GM23338 (cell line): ENCODE measurements at regions not wholly inside any gene's neighbourhood (a gene's known extent, or its start where the extent isn't known, plus 50 kb on each side); places are given as distances from the start of the nearest gene placed in this dataset.
A peak's percentile ranks its signal among the peaks of the same experiment; 100 is the strongest.

ENCODE experiments used
- ATAC-seq: fragments of 200-7000 bp; cut with Tn5 transposase; 3 replicates; pipeline ENCODE4 v1.9.1; 2020
- DNase-seq: peaks from one replicate; pipeline ENCODE4 v3.0.0-alpha.2; 2015; ENCODE audit warnings: low spot score
- H2AFZ ChIP-seq: fragments of 200-600 bp; sonication (generic); 2 replicates; pipeline ENCODE4 v1.8.0; 2016; ENCODE audit warnings: antibody characterized with exemption, mild to moderate bottlenecking, moderate library complexity
- H3F3A ChIP-seq: fragments of 200-600 bp; sonication (generic); replicated peaks from 2 replicates; pipeline ENCODE4 v1.8.0; 2017; ENCODE audit warnings: antibody characterized with exemption, mixed run types, low read depth
- H3K27ac ChIP-seq: fragments of 200-600 bp; sonication (generic); 2 replicates; pipeline ENCODE4 v1.6.1; 2016; ENCODE audit warnings: low read depth
- H3K27me3 ChIP-seq: fragments of 200-600 bp; sonication (generic); 2 replicates; pipeline ENCODE4 v1.8.0; 2016; ENCODE audit warnings: mild to moderate bottlenecking, mixed run types, moderate library complexity; ENCODE audit not compliant: insufficient read depth
- H3K36me3 ChIP-seq: fragments of 200-600 bp; sonication (generic); 2 replicates; pipeline ENCODE4 v1.8.0; 2016; ENCODE audit warnings: mild to moderate bottlenecking; ENCODE audit not compliant: insufficient read depth
- H3K4me1 ChIP-seq: fragments of 200-600 bp; sonication (generic); 2 replicates; pipeline ENCODE4 v1.8.0; 2016; ENCODE audit warnings: mild to moderate bottlenecking, moderate library complexity; ENCODE audit not compliant: insufficient read depth
- H3K4me2 ChIP-seq: fragments of 200-600 bp; sonication (generic); 2 replicates; pipeline ENCODE4 v1.7.1; 2017; ENCODE audit warnings: mixed run types
- H3K4me3 ChIP-seq: fragments of 200-600 bp; sonication (generic); 2 replicates; pipeline ENCODE4 v1.6.1; 2016; ENCODE audit warnings: mixed run types
- H3K79me2 ChIP-seq: fragments of 200-600 bp; sonication (generic); replicated peaks from 2 replicates; pipeline ENCODE4 v1.8.0; 2017; ENCODE audit warnings: mild to moderate bottlenecking; ENCODE audit not compliant: insufficient read depth
- H3K9me2 ChIP-seq: fragments of 200-600 bp; sonication (generic); 2 replicates; pipeline ENCODE4 v1.8.0; 2017; ENCODE audit not compliant: insufficient read depth
- H4K20me1 ChIP-seq: fragments of 200-600 bp; sonication (generic); replicated peaks from 2 replicates; pipeline ENCODE4 v1.8.0; 2017; ENCODE audit warnings: mild to moderate bottlenecking; ENCODE audit not compliant: insufficient read depth
- H3K27ac Mint-ChIP-seq: 2 replicates; pipeline ENCODE4 v1.8.0; 2020; ENCODE audit warnings: inconsistent platforms, mild to moderate bottlenecking, moderate library complexity, mixed read lengths
- H3K27me3 Mint-ChIP-seq: 3 replicates; pipeline ENCODE4 v1.8.0; 2022; ENCODE audit warnings: low read depth, mild to moderate bottlenecking, moderate library complexity, mixed read lengths, inconsistent platforms; ENCODE audit not compliant: insufficient read depth, poor library complexity
- H3K36me3 Mint-ChIP-seq: 3 replicates; pipeline ENCODE4 v1.8.0; 2021; ENCODE audit warnings: low read depth, mild to moderate bottlenecking, inconsistent platforms, moderate library complexity, mixed read lengths
- H3K4me1 Mint-ChIP-seq: 3 replicates; pipeline ENCODE4 v1.8.0; 2020; ENCODE audit warnings: mild to moderate bottlenecking, inconsistent platforms, mixed read lengths
- H3K4me3 Mint-ChIP-seq: 3 replicates; pipeline ENCODE4 v1.8.0; 2021; ENCODE audit warnings: moderate library complexity, mild to moderate bottlenecking, inconsistent platforms, mixed read lengths
- H3K9me3 Mint-ChIP-seq: 3 replicates; pipeline ENCODE4 v1.8.0; 2020; ENCODE audit warnings: moderate library complexity, mild to moderate bottlenecking, inconsistent platforms, mixed read lengths
- CREB1 ChIP-seq: fragments of 250-450 bp; sonication (Bioruptor Pico); IDR thresholded peaks from 2 replicates; pipeline ENCODE4 v1.5.0; 2020; ENCODE audit warnings: low read depth, mild to moderate bottlenecking, moderate library complexity
- CTCF ChIP-seq, 2 experiments: fragments of 200-600 bp in 1 of 2; sonication (generic) in 1 of 2; conservative IDR thresholded peaks; 2 replicates each; pipeline versions ENCODE4 v1.5.1 to v1.6.1; 2016 to 2017; ENCODE audit warnings: antibody characterized with exemption in 2 of 2, low read depth in 2 of 2, mild to moderate bottlenecking in 2 of 2, moderate library complexity in 1 of 2
- EZH2 ChIP-seq: fragments of 200-600 bp; sonication (generic); IDR thresholded peaks from one replicate; pipeline ENCODE4 v1.8.0; 2017; ENCODE audit warnings: antibody characterized with exemption, mild to moderate bottlenecking, low read depth; ENCODE audit not compliant: unreplicated experiment
- EZH2phosphoT487 ChIP-seq: fragments of 200-600 bp; sonication (generic); IDR thresholded peaks from one replicate; pipeline ENCODE4 v1.8.1; 2018; ENCODE audit warnings: antibody characterized with exemption; ENCODE audit not compliant: unreplicated experiment
- JUNB ChIP-seq: IDR thresholded peaks from one replicate; pipeline ENCODE4 v1.6.1; 2016; ENCODE audit warnings: antibody characterized with exemption; ENCODE audit not compliant: unreplicated experiment
- NANOG ChIP-seq: IDR thresholded peaks from 2 replicates; pipeline ENCODE4 v1.6.1; 2016; ENCODE audit warnings: antibody characterized with exemption, borderline replicate concordance
- POLR2AphosphoS5 ChIP-seq: IDR thresholded peaks from 2 replicates; pipeline ENCODE4 v1.6.1; 2016; ENCODE audit warnings: antibody characterized with exemption, low read depth
- STAT1 ChIP-seq: IDR thresholded peaks from one replicate; pipeline ENCODE4 v1.6.1; 2016; ENCODE audit warnings: antibody characterized with exemption; ENCODE audit not compliant: unreplicated experiment
- ZNF114 ChIP-seq: fragments of 250-450 bp; sonication (Bioruptor Pico); IDR thresholded peaks from 2 replicates; pipeline ENCODE4 v1.5.0; 2020; ENCODE audit warnings: mild to moderate bottlenecking, moderate library complexity
- ZNF331 ChIP-seq: fragments of 250-450 bp; sonication (Bioruptor Pico); IDR thresholded peaks from 2 replicates; pipeline ENCODE4 v1.5.0; 2020; ENCODE audit warnings: low read depth, mild to moderate bottlenecking, moderate library complexity
- ZNF462 ChIP-seq: fragments of 250-450 bp; sonication (Bioruptor Pico); IDR thresholded peaks from 2 replicates; pipeline ENCODE4 v1.5.0; 2020; ENCODE audit warnings: mild to moderate bottlenecking, moderate library complexity
- TF ChIP-seq, protein P1 (sequence below): IDR thresholded peaks from 2 replicates; pipeline ENCODE4 v1.6.1; 2016; ENCODE audit warnings: antibody characterized with exemption
- TF ChIP-seq, protein P2 (sequence below): IDR thresholded peaks from one replicate; pipeline ENCODE4 v1.6.1; 2018; ENCODE audit warnings: antibody characterized with exemption; ENCODE audit not compliant: unreplicated experiment

DNA sequence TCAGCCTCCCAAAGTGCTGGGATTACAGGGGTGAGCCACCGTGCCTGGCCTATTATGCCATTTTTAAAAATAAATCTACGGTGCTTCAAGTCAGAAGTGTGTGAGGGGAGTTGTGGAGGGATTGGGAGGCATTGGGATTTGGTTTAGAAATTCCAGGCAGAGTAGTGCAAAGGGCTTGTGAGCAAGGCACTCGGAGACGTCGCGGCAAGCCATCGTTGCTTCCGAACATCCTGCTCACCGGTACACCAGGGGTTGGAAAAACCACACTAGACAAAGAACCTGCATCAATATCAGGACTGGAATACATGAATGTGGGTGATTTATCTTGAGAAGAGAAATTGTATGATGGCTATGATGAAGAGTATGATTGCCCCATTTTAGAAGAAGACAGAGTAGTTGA is 227.0 kb downstream of the ALG10 start:
- Histone ChIP-seq H3F3A (no peaks in the 10 kb centered on the region), H3K79me2 (no peaks in the 10 kb centered on the region), H4K20me1 (no peaks in the 10 kb centered on the region), H3K9me2 (no peaks in the 10 kb centered on the region), H3K4me3 (no peak overlapping the region), H3K27me3 (no peaks in the 10 kb centered on the region), H3K27ac (no peak overlapping the region), H3K4me2 (no peak overlapping the region), H3K4me1 (no peaks in the 10 kb centered on the region), H2AFZ (no peak overlapping the region), H3K36me3 (no peaks in the 10 kb centered on the region)
- ATAC-seq (no peak), DNase-seq (peak; percentile 4)
- Mint-ChIP-seq H3K27ac (no peak overlapping the region), H3K4me1 (no peaks in the 10 kb centered on the region), H3K36me3 (peaks cover 30% of the 10 kb centered on the region), H3K27me3 (no peaks in the 10 kb centered on the region), H3K9me3 (peaks cover 92% of the 10 kb centered on the region), H3K4me3 (no peak overlapping the region)
- TF ChIP-seq POLR2AphosphoS5 (no peak), EZH2phosphoT487 (no peak), ZNF462 (CRISPR knock-in tag) (no peak), NANOG (no peak), ZNF331 (no peak), STAT1 (no peak), JUNB (no peak), CTCF (conservative IDR thresholded peaks at IDR 0.05; ENCODE audit: low read depth in 2 of 2) (no peak), CREB1 (CRISPR knock-in tag) (no peak), EZH2 (no peak), ZNF114 (no peak)
- TF ChIP-seq, protein P1, sequence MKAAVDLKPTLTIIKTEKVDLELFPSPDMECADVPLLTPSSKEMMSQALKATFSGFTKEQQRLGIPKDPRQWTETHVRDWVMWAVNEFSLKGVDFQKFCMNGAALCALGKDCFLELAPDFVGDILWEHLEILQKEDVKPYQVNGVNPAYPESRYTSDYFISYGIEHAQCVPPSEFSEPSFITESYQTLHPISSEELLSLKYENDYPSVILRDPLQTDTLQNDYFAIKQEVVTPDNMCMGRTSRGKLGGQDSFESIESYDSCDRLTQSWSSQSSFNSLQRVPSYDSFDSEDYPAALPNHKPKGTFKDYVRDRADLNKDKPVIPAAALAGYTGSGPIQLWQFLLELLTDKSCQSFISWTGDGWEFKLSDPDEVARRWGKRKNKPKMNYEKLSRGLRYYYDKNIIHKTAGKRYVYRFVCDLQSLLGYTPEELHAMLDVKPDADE, result no peak
- TF ChIP-seq, protein P2, sequence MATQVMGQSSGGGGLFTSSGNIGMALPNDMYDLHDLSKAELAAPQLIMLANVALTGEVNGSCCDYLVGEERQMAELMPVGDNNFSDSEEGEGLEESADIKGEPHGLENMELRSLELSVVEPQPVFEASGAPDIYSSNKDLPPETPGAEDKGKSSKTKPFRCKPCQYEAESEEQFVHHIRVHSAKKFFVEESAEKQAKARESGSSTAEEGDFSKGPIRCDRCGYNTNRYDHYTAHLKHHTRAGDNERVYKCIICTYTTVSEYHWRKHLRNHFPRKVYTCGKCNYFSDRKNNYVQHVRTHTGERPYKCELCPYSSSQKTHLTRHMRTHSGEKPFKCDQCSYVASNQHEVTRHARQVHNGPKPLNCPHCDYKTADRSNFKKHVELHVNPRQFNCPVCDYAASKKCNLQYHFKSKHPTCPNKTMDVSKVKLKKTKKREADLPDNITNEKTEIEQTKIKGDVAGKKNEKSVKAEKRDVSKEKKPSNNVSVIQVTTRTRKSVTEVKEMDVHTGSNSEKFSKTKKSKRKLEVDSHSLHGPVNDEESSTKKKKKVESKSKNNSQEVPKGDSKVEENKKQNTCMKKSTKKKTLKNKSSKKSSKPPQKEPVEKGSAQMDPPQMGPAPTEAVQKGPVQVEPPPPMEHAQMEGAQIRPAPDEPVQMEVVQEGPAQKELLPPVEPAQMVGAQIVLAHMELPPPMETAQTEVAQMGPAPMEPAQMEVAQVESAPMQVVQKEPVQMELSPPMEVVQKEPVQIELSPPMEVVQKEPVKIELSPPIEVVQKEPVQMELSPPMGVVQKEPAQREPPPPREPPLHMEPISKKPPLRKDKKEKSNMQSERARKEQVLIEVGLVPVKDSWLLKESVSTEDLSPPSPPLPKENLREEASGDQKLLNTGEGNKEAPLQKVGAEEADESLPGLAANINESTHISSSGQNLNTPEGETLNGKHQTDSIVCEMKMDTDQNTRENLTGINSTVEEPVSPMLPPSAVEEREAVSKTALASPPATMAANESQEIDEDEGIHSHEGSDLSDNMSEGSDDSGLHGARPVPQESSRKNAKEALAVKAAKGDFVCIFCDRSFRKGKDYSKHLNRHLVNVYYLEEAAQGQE, result no peak
